ENCODE measurements at regions not wholly inside any gene's neighbourhood (a gene's known extent, or its start where the extent isn't known, plus 50 kb on each side); places are given as distances from the start of the nearest gene placed in this dataset.

DNA sequence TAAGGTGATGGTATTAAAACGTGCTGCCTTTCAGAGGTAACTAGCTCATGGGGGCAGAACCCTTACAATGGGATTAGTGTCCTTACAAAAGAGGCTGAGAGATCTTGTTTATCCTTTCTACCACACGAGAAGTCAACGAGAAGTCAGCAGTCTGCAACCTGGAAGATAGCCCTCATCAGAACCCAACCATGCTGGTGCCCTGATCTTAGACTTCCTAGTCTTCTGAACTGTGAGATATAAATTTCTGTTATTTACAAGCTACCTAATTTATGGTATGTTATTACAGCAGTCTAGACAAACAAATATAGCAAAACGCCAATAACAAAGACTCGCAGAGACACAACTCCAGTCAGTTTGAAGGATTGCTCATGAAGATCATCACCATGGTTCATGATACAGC lies 157.5 kb upstream of the TMEM106B start:
- no peak for TF ChIP-seq POLR2AphosphoS5 (IDR thresholded peaks at IDR 0.05)
- TF ChIP-seq POLR2A (IDR thresholded peaks at IDR 0.05), result no peak
- TF ChIP-seq, protein P1, sequence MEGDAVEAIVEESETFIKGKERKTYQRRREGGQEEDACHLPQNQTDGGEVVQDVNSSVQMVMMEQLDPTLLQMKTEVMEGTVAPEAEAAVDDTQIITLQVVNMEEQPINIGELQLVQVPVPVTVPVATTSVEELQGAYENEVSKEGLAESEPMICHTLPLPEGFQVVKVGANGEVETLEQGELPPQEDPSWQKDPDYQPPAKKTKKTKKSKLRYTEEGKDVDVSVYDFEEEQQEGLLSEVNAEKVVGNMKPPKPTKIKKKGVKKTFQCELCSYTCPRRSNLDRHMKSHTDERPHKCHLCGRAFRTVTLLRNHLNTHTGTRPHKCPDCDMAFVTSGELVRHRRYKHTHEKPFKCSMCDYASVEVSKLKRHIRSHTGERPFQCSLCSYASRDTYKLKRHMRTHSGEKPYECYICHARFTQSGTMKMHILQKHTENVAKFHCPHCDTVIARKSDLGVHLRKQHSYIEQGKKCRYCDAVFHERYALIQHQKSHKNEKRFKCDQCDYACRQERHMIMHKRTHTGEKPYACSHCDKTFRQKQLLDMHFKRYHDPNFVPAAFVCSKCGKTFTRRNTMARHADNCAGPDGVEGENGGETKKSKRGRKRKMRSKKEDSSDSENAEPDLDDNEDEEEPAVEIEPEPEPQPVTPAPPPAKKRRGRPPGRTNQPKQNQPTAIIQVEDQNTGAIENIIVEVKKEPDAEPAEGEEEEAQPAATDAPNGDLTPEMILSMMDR (IDR thresholded peaks at IDR 0.05), result no peak
- TF ChIP-seq EP300 (IDR thresholded peaks at IDR 0.05), result no peak

All from stomach (tissue), 4 donors.